AG20443 (cell line): ENCODE measurements at regions not wholly inside any gene's neighbourhood (a gene's known extent, or its start where the extent isn't known, plus 50 kb on each side); places are given as distances from the start of the nearest gene placed in this dataset.

Source experiments
- DNase-seq: peaks from one replicate; pipeline ENCODE4 v3.0.0; 2012; ENCODE audit warnings: low spot score, mixed read lengths

- no peak for DNase-seq
Observed at GRCh38 chr16:59997706-59998105, 1263.6 kb upstream of the GOT2 start.

- no peak for DNase-seq
Observed at GRCh38 chr16:59993101-59993500, 1259.0 kb upstream of the GOT2 start.

GRCh38 chr16:59991171-59991570, 1257.1 kb upstream of the GOT2 start:
- DNase-seq, result no peak

- no peak for DNase-seq
Observed at GRCh38 chr16:59988591-59988990, 1254.5 kb upstream of the GOT2 start.

- no peak for DNase-seq
Observed at GRCh38 chr16:59975953-59976352, 1241.8 kb upstream of the GOT2 start.

- DNase-seq, result peak; percentile 10
Observed at GRCh38 chr16:59973966-59974365, 1239.8 kb upstream of the GOT2 start.

- DNase-seq, result no peak
Observed at GRCh38 chr16:59971264-59971663, 1237.1 kb upstream of the GOT2 start.

GRCh38 chr16:59964232-59964924, 1230.3 kb upstream of the GOT2 start:
- no peak for DNase-seq

- DNase-seq, result no peak
Observed at GRCh38 chr16:59959311-59959710, 1225.2 kb upstream of the GOT2 start.

GRCh38 chr16:59950431-59950830, 1216.3 kb upstream of the GOT2 start:
- DNase-seq, result no peak

GRCh38 chr16:59944041-59944440, 1209.9 kb upstream of the GOT2 start:
- DNase-seq, result peak; percentile 10

GRCh38 chr16:59941594-59941993, 1207.5 kb upstream of the GOT2 start:
- DNase-seq, result no peak

GRCh38 chr16:59920054-59920453, 1185.9 kb upstream of the GOT2 start:
- no peak for DNase-seq

GRCh38 chr16:59913666-59914065, 1179.5 kb upstream of the GOT2 start:
- no peak for DNase-seq

- DNase-seq, result no peak
Observed at GRCh38 chr16:59909262-59909661, 1175.1 kb upstream of the GOT2 start.

- no peak for DNase-seq
Observed at GRCh38 chr16:59907611-59908010, 1173.5 kb upstream of the GOT2 start.

- DNase-seq, result no peak
Observed at GRCh38 chr16:59905606-59906005, 1171.5 kb upstream of the GOT2 start.

- DNase-seq, result no peak
Observed at GRCh38 chr16:59905131-59905530, 1171.0 kb upstream of the GOT2 start.

GRCh38 chr16:59899940-59900339, 1165.8 kb upstream of the GOT2 start:
- no peak for DNase-seq

- DNase-seq, result no peak
Observed at GRCh38 chr16:59892376-59892775, 1158.3 kb upstream of the GOT2 start.

- no peak for DNase-seq
Observed at GRCh38 chr16:59887856-59888255, 1153.7 kb upstream of the GOT2 start.

GRCh38 chr16:59886021-59886420, 1151.9 kb upstream of the GOT2 start:
- DNase-seq, result peak; percentile 72

GRCh38 chr16:59881376-59881775, 1147.3 kb upstream of the GOT2 start:
- DNase-seq, result no peak

- no peak for DNase-seq
Observed at GRCh38 chr16:59880611-59881010, 1146.5 kb upstream of the GOT2 start.
